ENCODE measurements at regions not wholly inside any gene's neighbourhood (a gene's known extent, or its start where the extent isn't known, plus 50 kb on each side); places are given as distances from the start of the nearest gene placed in this dataset.

DNA sequence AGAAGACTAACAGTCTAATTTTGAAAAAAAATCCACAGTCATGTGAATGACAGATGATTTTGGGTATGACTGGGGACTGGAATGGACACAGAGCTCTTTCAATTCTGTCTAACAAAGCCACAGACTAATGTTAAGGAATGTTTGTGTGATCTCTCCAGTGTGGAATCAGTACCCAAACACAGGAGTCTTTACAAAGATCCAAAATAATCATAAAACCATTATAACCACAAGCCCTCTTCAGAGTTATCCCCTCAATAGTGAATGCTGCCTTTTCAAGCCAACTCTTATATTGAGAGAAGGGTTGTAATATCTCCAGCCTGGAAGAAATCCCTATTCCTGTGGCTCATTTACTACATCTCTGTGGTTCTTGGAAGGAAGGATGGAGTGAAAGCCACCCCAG lies 552.0 kb upstream of the CLINT1 start:
- TF ChIP-seq, protein P1, sequence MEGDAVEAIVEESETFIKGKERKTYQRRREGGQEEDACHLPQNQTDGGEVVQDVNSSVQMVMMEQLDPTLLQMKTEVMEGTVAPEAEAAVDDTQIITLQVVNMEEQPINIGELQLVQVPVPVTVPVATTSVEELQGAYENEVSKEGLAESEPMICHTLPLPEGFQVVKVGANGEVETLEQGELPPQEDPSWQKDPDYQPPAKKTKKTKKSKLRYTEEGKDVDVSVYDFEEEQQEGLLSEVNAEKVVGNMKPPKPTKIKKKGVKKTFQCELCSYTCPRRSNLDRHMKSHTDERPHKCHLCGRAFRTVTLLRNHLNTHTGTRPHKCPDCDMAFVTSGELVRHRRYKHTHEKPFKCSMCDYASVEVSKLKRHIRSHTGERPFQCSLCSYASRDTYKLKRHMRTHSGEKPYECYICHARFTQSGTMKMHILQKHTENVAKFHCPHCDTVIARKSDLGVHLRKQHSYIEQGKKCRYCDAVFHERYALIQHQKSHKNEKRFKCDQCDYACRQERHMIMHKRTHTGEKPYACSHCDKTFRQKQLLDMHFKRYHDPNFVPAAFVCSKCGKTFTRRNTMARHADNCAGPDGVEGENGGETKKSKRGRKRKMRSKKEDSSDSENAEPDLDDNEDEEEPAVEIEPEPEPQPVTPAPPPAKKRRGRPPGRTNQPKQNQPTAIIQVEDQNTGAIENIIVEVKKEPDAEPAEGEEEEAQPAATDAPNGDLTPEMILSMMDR (IDR thresholded peaks at IDR 0.05; ENCODE audit: low read length) = no peak
- no peak for TF ChIP-seq EZH2 (optimal IDR thresholded peaks at IDR 0.05; ENCODE audit: low read depth, low read length)

Measured in MM.1S (cell line).